Stimulated activated naive CD4-positive, alpha-beta T cell treated with Interleukin-2 at 50 U/mL for 16 hours (primary cell): ENCODE measurements at regions not wholly inside any gene's neighbourhood (a gene's known extent, or its start where the extent isn't known, plus 50 kb on each side); places are given as distances from the start of the nearest gene placed in this dataset.
"Not testable (repeated sequence)": the region's sequence is repeated elsewhere in the genome, so short reads cannot be mapped to it uniquely, and the experiment has no call there.

ENCODE experiments used
- DNase-seq: peaks from one replicate; lab custom pipeline; 2025; lab: John Stamatoyannopoulos, UW

DNA sequence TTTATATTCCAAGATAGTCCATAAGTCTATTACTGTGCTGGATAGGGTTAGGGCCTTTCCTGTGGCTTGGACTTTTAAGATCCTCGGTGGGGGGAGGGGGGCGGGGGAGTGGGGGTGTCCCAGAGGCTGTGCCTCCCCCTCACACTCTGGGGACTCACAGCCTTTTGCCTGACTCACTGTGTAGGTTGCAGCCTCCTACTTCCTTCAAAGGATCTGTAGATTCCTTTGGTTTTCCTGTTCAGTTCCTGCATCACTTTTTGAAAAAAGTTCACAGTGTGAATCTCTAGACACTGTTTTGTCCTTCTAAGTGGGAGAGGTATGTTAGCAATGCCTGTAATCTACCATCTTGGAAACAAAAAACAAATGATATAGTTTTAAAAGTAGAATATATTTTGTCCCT, 999.9 kb downstream of the GLUD2 start:
- DNase-seq: no peak

DNA sequence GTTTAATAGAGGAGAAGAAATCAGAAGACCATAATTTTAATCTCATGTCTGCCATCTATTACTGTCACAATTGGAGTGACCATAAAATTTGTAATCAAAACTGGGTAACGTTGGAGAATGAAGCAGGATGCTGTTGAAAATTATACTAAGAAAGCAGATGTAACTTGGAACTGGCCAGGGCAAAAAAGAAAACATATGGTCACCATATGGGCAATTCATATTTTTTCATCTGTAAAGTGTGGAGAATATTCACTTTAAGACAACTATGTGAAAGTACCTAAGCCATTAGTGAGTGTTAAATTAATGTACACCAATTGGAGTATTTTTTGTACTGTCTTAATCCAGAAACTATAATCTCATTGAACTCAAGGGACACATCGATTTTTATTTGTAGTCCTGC, 1008.0 kb downstream of the GLUD2 start:
- DNase-seq: no peak

DNA sequence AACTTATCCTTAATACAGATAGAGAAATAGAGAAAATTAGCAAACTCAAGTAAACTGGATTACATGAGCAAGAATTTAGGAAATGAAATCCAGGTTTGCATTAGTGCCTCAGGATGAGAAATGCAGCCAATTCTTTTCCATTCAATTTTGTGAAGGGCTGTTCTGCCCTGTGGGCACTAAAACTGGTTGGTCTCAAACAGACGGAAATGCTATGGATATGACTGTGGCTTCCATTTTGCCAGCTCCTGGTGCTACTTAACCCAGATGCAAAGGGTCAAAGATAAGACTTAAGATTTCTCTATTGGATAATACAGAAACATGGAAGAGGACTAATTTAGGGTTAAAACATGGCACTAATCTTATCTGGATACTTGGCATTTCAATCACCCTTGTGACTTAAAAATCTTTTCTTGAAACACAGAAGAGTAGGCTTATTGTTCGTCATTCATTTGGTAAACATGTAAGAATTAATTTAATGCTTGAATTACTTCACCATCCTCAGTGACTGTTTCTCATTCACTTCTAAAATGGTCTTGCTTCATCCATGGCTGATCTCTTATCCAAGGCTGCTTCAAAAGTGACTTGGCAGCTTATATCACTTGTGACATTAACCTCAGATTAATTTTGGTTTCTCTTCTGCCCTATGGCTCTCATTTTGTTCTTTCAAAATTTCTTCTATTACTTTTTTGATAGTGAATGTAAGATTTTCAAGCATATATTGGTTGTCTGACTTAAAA, 1008.7 kb downstream of the GLUD2 start:
- no peak for DNase-seq

DNA sequence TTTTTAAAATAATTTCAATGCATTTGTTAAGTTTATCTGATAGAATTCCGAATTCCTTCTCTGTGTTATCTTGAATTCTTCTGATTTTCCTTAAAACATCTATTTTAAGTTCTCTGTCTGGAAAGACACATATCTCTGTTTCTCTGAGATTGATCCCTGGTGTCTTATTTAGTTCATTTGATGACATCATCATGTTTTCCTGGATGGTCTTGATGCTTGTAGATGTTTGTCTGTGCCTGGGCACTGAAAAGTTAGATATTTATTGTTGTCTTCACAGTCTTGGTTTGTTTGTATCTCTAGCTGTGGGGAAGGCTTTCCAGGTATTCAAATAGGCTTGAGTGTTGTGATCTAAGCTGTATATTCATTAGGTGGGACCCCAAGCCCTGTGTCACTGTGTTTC, 1028.8 kb downstream of the GLUD2 start:
- DNase-seq: no peak

DNA sequence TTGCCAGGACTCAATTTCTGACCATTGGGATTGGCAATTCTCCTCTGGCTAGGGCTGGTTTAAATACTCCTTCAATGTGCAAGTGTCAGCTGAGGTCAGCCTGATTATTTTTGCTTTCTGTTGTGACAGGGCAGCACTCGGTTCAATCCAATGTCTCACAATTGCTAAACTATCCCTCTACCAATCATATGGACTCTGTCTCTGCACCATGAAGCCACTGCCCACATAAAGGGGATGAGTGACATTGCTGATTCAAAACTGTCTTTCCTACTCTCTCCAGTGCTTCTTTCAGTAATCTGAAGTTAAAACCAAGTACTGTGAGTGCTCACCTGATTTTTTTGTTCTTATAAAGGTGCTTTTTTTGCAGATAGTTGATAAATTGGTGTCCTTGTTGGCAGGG, 1030.7 kb downstream of the GLUD2 start:
- no peak for DNase-seq

- DNase-seq: no peak
Measured at GRCh38 chrX:122087341-122087740, 1039.9 kb downstream of the GLUD2 start.

DNA sequence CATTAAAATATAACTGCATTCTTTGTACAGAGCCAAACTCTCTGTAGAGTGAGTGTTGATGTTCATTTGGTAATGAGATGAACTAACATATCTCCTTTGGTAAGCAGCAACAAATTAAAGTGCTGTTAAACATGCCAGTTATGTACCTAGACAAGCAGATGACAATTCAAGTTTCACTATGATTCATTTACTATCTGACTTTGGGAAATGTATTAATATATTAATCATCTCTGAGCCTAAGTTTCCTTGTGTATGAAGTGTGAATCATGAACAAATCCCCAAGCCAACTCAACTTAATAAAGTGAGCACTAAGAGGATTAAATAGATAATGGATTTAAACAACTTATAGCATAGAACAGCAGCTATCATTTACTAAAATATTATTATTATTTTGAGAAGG, 1044.2 kb downstream of the GLUD2 start:
- no peak for DNase-seq

- DNase-seq: no peak
Measured at GRCh38 chrX:122092360-122092759, 1045.0 kb downstream of the GLUD2 start.

- DNase-seq: no peak
Measured at GRCh38 chrX:122092978-122093377, 1045.6 kb downstream of the GLUD2 start.

- no peak for DNase-seq
Measured at GRCh38 chrX:122094611-122095010, 1047.2 kb downstream of the GLUD2 start.

DNA sequence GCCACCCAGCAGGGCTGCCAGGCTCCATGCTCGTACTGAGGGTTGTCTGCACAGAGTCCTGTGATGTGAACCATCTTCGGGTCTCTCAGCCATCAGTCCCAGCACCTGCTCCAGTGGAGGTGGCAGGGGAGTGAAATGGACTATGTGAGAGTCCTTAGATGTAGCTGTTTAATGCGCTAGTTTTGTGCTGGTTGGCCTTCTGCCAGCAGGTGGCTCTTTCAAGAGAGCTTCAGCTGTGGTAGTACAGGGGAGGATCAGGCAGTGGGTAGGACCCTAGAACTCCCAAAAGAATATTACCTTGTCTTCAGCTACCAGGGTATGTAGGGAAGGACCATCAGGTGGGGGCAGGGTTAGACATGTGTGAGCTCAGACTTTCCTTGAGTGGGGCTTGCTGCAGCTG, 1066.0 kb downstream of the GLUD2 start:
- DNase-seq: no peak

- DNase-seq: no peak
Measured at GRCh38 chrX:122113896-122114295, 1066.5 kb downstream of the GLUD2 start.

- no peak for DNase-seq
Measured at GRCh38 chrX:122115604-122116003, 1068.2 kb downstream of the GLUD2 start.

DNA sequence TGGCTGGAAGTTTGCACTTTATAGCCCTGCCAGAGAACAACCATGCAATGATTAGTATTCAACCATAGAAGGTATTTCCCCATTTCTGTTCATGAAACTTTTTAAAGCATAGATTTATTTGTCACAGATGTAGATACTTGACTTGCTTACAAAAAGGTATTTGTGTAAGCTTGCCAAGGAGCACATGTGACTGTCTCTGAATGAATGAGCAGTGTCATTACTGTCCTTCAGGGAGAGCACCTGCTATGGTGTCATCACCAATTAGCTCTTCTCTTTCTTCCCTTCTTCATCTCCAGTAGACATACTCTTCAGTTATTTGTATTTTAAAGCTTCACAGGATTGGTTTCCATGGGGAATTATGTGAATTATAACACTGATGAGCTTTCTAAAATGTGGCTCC, 1064.7 kb upstream of the GRIA3 start:
- no peak for DNase-seq

DNA sequence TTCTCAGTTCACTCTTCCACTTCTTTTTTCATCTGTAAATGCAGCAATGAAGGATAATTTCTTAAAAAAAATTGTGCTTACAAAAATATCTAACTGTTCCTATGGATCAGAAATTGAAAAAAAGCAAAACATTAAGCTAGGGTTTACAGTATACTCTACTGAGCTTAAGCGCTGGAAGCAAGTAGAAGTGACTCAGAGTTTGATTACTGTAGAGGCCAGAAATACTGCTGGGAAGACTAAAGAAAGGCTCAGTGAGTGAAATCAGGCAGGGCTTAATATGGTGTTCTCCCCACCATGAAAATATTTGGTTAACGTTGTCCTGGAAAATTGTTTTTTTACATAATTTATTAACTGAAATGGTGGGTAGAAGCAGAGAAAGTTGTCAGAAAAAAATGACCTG, 1061.8 kb upstream of the GRIA3 start:
- DNase-seq: no peak

DNA sequence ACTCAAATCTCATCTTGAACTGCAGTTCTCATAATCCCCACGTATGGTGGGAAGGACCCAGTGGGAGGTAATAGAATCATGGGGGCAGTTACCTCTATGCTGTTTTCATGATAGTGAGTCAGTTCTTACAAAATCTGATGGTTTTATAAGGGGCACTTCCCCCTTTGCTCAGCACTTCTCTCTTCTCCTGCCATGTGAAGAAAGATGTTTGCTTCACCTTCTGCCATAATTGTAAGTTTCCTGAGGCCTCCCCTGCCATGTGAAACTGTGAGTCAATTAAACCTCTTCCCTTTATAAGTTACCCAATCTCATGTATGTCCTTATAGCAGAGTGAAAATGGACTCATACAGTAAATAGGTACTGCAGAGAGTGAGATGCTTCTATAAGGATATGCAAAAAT, 1050.6 kb upstream of the GRIA3 start:
- DNase-seq: no peak

GRCh38 chrX:122134291-122134690, 1049.8 kb upstream of the GRIA3 start:
- no peak for DNase-seq

GRCh38 chrX:122135070-122135469, 1049.0 kb upstream of the GRIA3 start:
- no peak for DNase-seq

DNA sequence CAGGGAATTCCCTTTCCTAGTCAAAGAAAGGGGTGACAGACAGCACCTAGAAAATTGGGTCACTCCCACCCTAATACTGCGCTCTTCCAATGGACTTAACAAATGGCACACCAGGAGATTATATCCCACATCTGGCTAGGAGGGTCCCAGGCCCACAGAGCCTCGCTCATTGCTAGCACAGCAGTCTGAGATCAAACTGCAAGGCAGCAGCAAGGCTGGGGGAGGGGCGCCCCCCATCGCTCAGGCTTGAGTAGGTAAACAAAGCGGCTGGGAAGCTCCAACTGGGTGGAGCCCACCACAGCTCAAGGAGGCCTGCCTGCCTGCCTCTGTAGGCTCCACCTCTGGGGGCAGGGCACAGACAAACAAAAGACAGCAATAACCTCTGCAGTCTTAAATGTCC, 1043.9 kb upstream of the GRIA3 start:
- DNase-seq: not testable (repeated sequence)

- DNase-seq: no peak
Measured at GRCh38 chrX:122154019-122154418, 1030.1 kb upstream of the GRIA3 start.

GRCh38 chrX:122168241-122168640, 1015.8 kb upstream of the GRIA3 start:
- DNase-seq: no peak

DNA sequence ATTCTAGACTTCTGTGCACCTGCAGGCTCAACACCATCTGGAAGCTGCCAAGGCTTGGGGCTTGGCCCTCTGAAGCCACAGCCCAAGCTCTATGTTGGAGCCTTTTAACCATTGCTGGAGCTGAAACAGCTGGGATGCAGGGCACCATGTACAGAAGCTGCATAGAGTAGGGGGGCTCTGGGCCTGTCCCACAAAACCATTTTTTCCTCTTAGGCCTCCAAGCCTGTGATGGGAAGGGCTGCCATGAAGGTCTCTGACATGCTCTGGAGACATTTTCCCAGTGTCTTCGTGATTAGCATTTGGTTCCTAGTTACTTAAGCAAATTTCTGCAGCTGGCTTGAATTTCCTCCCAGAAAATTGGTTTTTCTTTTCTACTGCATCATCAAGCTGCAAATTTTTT, 999.3 kb upstream of the GRIA3 start:
- no peak for DNase-seq

- DNase-seq: no peak
Measured at GRCh38 chrX:122187069-122187713, 996.9 kb upstream of the GRIA3 start.

DNA sequence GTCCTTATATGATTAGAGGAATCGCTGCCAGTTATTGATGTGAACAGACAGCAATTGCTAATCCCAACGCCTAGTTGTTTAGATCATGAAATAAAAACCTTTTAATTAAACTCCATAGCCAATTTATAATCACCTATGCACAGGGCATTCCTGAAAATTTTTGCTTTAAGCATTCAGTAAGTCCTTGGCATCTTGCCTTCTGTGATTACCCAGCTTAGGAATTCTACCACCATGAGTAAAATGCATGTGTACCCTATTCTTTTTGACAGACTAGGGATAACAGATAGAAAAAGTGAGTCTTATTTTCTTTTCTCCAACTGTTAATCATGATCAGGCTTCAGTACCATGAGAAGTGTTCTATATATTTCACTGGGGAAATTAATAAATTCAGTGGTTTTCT, 995.3 kb upstream of the GRIA3 start:
- DNase-seq: no peak
